CD14-positive monocyte (primary cell): ENCODE measurements at regions not wholly inside any gene's neighbourhood (a gene's known extent, or its start where the extent isn't known, plus 50 kb on each side); places are given as distances from the start of the nearest gene placed in this dataset.
A peak's percentile ranks its signal among the peaks of the same experiment; 100 is the strongest.

Experiments used
- DNase-seq, 3 donors: peaks; one replicate each; pipeline ENCODE4 v3.0.0-alpha.2; 2011 to 2022
- H2AFZ ChIP-seq: 2 replicates; pipeline ENCODE4 v1.6.0; 2012; ENCODE audit warnings: mild to moderate bottlenecking, low read depth, low read length, inconsistent platforms; ENCODE audit not compliant: insufficient read depth, poor library complexity, severe bottlenecking
- H3K27ac ChIP-seq, 2 donors: 1 replicate in 1 of 2; 2 replicates in 1 of 2; pipeline ENCODE4 v1.5.1; 2012 to 2013; ENCODE audit warnings: low read length in 2 of 2, control low read depth in 1 of 2, inconsistent platforms in 1 of 2, low read depth in 1 of 2, mild to moderate bottlenecking in 1 of 2
- H3K27me3 ChIP-seq, 2 donors: one replicate each; pipeline versions ENCODE4 v1.6.0 to v1.6.1; 2011 to 2013; ENCODE audit warnings: low read length in 2 of 2; ENCODE audit not compliant: control insufficient read depth in 2 of 2, insufficient read depth in 2 of 2
- H3K36me3 ChIP-seq, 2 donors: replicated peaks in 1 of 2; 1 replicate in 1 of 2; 2 replicates in 1 of 2; pipeline versions ENCODE4 v1.5.1 to v1.6.1; 2012 to 2013; ENCODE audit warnings: low read length in 2 of 2, control low read depth in 1 of 2, inconsistent platforms in 1 of 2, mild to moderate bottlenecking in 1 of 2; ENCODE audit not compliant: insufficient read depth in 2 of 2, control insufficient read depth in 1 of 2
- H3K4me1 ChIP-seq, 2 donors: 1 replicate in 1 of 2; 2 replicates in 1 of 2; pipeline versions ENCODE4 v1.5.1 to v1.6.1; 2012 to 2013; ENCODE audit warnings: low read length in 2 of 2, control low read depth in 1 of 2, inconsistent platforms in 1 of 2, mild to moderate bottlenecking in 1 of 2, moderate library complexity in 1 of 2; ENCODE audit not compliant: insufficient read depth in 2 of 2, control insufficient read depth in 1 of 2
- H3K4me2 ChIP-seq: replicated peaks from 2 replicates; pipeline ENCODE3; 2012; ENCODE audit warnings: low read length, moderate library complexity, mild to moderate bottlenecking; ENCODE audit not compliant: poor library complexity, severe bottlenecking; ENCODE audit errors: extremely low read depth
- H3K4me3 ChIP-seq, 3 experiments: fragments of 200-600 bp in 1 of 3; sonication (generic) in 1 of 3; replicated peaks in 1 of 3; 1 replicate in 2 of 3; 2 replicates in 1 of 3; pipeline ENCODE4 v1.5.1; 2011 to 2013; ENCODE audit warnings: low read length in 3 of 3, mild to moderate bottlenecking in 3 of 3, control low read depth in 2 of 3, low read depth in 2 of 3, inconsistent platforms in 1 of 3, moderate library complexity in 1 of 3
- H3K79me2 ChIP-seq: 2 replicates; pipeline ENCODE4 v1.6.0; 2012; ENCODE audit warnings: mild to moderate bottlenecking, control low read depth, inconsistent platforms, low read length, moderate library complexity; ENCODE audit not compliant: insufficient read depth
- H3K9ac ChIP-seq: 2 replicates; pipeline ENCODE4 v1.6.0; 2017; ENCODE audit warnings: low read length, mild to moderate bottlenecking; ENCODE audit not compliant: insufficient read depth, poor library complexity, severe bottlenecking
- H3K9me3 ChIP-seq, 2 donors: replicated peaks in 1 of 2; 1 replicate in 1 of 2; 2 replicates in 1 of 2; pipeline versions ENCODE4 v1.5.1 to v1.6.1; 2012 to 2013; ENCODE audit warnings: low read length in 2 of 2, control low read depth in 1 of 2; ENCODE audit not compliant: control insufficient read depth in 1 of 2, insufficient read depth in 1 of 2
- H4K20me1 ChIP-seq: 2 replicates; pipeline ENCODE4 v1.6.0; 2012; ENCODE audit warnings: mild to moderate bottlenecking, low read length, control low read depth, moderate library complexity; ENCODE audit not compliant: insufficient read depth
- H3K27ac Mint-ChIP-seq, 7 donors: one replicate each; pipeline ENCODE4 v1.8.0; 2020; ENCODE audit warnings: mild to moderate bottlenecking in 7 of 7, mixed read lengths in 7 of 7, moderate library complexity in 6 of 7, inconsistent platforms in 2 of 7
- H3K27me3 Mint-ChIP-seq, 3 donors: one replicate each; pipeline ENCODE4 v1.8.0; 2021 to 2022; ENCODE audit warnings: low read depth in 3 of 3, mild to moderate bottlenecking in 3 of 3, mixed read lengths in 3 of 3, moderate library complexity in 3 of 3, inconsistent platforms in 1 of 3
- H3K36me3 Mint-ChIP-seq, 2 donors: one replicate each; pipeline ENCODE4 v1.8.0; 2020; ENCODE audit warnings: mixed read lengths in 2 of 2, inconsistent platforms in 1 of 2, mild to moderate bottlenecking in 1 of 2
- H3K4me1 Mint-ChIP-seq: one replicate; pipeline ENCODE4 v1.8.0; 2020; ENCODE audit warnings: mild to moderate bottlenecking, mixed read lengths
- H3K4me3 Mint-ChIP-seq, 2 donors: one replicate each; pipeline ENCODE4 v1.8.0; 2020; ENCODE audit warnings: mild to moderate bottlenecking in 2 of 2, mixed read lengths in 2 of 2, moderate library complexity in 1 of 2
- H3K9me3 Mint-ChIP-seq, 7 donors: one replicate each; pipeline ENCODE4 v1.8.0; 2020 to 2022; ENCODE audit warnings: mixed read lengths in 7 of 7, mild to moderate bottlenecking in 6 of 7, moderate library complexity in 6 of 7, inconsistent platforms in 2 of 7
- WGBS: methylation state at CpG from one replicate; pipeline ENCODE4 v1.1.5; 2013; ENCODE audit warnings: missing lambda C conversion rate; ENCODE audit not compliant: insufficient coverage; 5-methylcytosine and 5-hydroxymethylcytosine counted together
- intact Hi-C, 2 donors: fragments of 100-400 bp; cut with micrococcal nuclease; formaldehyde crosslinking; loops; one replicate each; pipeline versions ENCODE4 v1.15.0 to v1.15.1; 2023
- TF ChIP-seq, protein P1 (sequence below): fragments of 200-600 bp; IDR thresholded peaks from one replicate; pipeline ENCODE4 v1.8.0; 2022; ENCODE audit warnings: antibody characterized with exemption, mild to moderate bottlenecking

- peaks cover 1 to 4% (median 1%) of the 10 kb centered on the region in 3 donors for H3K27me3 Mint-ChIP-seq
- Histone ChIP-seq H3K36me3 (no peaks in the 10 kb centered on the region), H3K9ac (no peak overlapping the region), H2AFZ (no peak overlapping the region), H3K4me1 (no peaks in the 10 kb centered on the region), H3K27ac (no peak overlapping the region), H3K9me3 (no peaks in the 10 kb centered on the region), H3K4me2 (no peak overlapping the region), H3K79me2 (no peaks in the 10 kb centered on the region), H3K27me3 (no peaks in the 10 kb centered on the region), H3K4me3 (no peak overlapping the region), H4K20me1 (no peaks in the 10 kb centered on the region)
- H3K36me3 Mint-ChIP-seq: no peaks in the 10 kb centered on the region
- intact Hi-C loops: loop anchor here in 1 of 2 donors (5.0 kb wide), 1 partner anchor 252 kb away; no protein-coding TSS in a partner anchor
- TF ChIP-seq, protein P1, sequence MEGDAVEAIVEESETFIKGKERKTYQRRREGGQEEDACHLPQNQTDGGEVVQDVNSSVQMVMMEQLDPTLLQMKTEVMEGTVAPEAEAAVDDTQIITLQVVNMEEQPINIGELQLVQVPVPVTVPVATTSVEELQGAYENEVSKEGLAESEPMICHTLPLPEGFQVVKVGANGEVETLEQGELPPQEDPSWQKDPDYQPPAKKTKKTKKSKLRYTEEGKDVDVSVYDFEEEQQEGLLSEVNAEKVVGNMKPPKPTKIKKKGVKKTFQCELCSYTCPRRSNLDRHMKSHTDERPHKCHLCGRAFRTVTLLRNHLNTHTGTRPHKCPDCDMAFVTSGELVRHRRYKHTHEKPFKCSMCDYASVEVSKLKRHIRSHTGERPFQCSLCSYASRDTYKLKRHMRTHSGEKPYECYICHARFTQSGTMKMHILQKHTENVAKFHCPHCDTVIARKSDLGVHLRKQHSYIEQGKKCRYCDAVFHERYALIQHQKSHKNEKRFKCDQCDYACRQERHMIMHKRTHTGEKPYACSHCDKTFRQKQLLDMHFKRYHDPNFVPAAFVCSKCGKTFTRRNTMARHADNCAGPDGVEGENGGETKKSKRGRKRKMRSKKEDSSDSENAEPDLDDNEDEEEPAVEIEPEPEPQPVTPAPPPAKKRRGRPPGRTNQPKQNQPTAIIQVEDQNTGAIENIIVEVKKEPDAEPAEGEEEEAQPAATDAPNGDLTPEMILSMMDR: no peak
- WGBS: 91% methylated on average over 6 of the region's 6 CpGs
- H3K9me3 Mint-ChIP-seq: no peaks in the 10 kb centered on the region
- H3K27ac Mint-ChIP-seq: peak overlapping the region in 1 of 7 donors; percentile 28
- H3K4me1 Mint-ChIP-seq: no peaks in the 10 kb centered on the region
- no peak overlapping the region for H3K4me3 Mint-ChIP-seq
- DNase-seq: no peak
These were observed 79.6 kb upstream of the ANKRD1 start for GRCh38 chr10:91000470-91000869.

GRCh38 chr10:91000985-91001384 lies 80.1 kb upstream of the ANKRD1 start:
- Histone ChIP-seq H3K27me3 (no peaks in the 10 kb centered on the region), H3K27ac (no peak overlapping the region), H3K9me3 (no peaks in the 10 kb centered on the region), H3K9ac (no peak overlapping the region), H3K4me3 (no peak overlapping the region), H3K4me1 (no peaks in the 10 kb centered on the region), H4K20me1 (no peaks in the 10 kb centered on the region), H3K36me3 (no peaks in the 10 kb centered on the region), H3K79me2 (no peaks in the 10 kb centered on the region), H3K4me2 (no peak overlapping the region), H2AFZ (no peak overlapping the region)
- Mint-ChIP-seq H3K9me3 (no peaks in the 10 kb centered on the region), H3K36me3 (no peaks in the 10 kb centered on the region), H3K27ac (peak overlapping the region in 1 of 7 donors; percentile 28), H3K4me3 (no peak overlapping the region), H3K4me1 (no peaks in the 10 kb centered on the region), H3K27me3 (peaks cover 1 to 4% (median 1%) of the 10 kb centered on the region in 3 donors)
- peak in 1 of 3 donors; percentile 11 for DNase-seq
- TF ChIP-seq, protein P1: no peak
- intact Hi-C loops: loop anchor here in 1 of 2 donors (5.0 kb wide), 1 partner anchor 251 kb away; no protein-coding TSS in a partner anchor
- no CpG with 5 or more reads among the region's 1 CpG for WGBS
